Activated CD4-positive, alpha-beta T cell treated with anti-CD3 and anti-CD28 coated beads, Interleukin-2, amount 50 U/mL, for 24 hours (primary cell): ENCODE measurements at regions not wholly inside any gene's neighbourhood (a gene's known extent, or its start where the extent isn't known, plus 50 kb on each side); places are given as distances from the start of the nearest gene placed in this dataset.

ENCODE experiments used
- DNase-seq, 2 donors: peaks; one replicate each; pipeline ENCODE4 v3.0.0-alpha.2; 2020; ENCODE audit warnings: low read depth in 1 of 2, low spot score in 1 of 2

DNA sequence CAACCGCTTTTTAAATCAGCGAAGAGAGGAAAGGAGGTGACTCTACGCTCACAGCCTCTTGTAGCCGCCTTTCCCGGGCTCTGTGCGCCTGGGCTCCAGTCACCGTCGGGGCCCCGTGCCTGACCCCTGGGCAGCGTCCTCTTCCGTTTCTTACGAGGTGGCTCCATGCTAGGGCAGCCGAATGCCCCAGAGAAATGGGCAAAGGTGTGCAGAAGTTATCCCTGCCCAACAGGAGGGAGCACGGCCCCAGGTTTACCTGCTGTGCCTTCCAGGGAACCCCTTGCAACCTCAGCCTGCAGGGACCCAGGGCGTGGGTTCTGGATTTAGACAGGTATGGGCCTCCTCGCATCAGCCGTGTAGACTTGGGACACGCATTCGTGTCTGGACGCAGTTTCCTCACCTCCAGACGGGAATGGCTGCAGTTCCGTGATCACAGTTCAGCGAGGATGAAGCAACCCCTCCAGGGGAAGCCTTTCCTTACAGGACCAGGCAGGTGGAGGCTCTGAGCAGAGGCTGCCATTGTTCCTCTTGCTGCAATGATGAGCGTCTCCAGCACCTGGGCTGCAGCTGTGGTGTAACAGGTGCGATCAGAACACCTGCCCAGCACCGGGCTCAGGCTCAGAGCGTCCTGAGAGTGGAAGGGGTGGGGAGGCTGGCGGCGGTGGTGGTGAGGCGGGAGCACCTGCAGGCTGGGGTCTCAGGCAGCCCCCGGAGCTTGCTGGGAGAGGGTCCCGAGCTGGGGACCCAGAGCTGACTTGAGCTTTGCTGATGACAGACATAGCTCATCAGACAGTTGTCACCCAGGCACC, 81.3 kb upstream of the BHLHE23 start:
- no peak for DNase-seq

DNA sequence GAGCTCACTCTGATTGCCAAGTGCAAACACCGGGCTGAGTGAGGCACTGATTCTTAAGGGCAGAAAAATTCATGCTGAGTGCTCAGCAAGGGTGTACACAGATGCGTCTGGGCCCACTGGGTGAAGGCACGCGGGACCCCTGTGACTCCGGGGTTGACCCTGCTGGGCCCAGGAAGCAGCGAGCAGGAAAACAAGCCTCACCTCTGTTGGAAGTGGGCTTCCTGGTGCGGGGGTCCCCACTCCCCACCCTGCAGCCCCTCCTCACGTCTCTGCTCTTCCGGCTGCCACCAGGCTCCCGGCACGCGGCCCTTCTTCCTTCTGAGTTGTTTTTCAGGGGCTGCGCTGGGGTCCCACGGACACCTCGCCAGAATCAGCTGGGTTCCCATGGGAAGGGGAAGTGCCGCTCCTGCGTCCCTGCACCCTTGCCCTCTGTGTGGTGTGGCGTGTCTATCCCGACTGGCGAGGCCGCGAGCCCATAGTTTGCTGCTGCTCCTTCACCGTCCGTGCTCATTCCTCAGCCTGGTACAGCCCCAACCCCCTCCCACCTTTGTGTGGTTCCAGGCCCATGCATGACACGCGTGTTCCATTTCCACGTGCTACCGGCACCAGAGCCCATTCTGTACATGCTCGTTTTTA, 80.6 kb upstream of the BHLHE23 start:
- DNase-seq: no peak

DNA sequence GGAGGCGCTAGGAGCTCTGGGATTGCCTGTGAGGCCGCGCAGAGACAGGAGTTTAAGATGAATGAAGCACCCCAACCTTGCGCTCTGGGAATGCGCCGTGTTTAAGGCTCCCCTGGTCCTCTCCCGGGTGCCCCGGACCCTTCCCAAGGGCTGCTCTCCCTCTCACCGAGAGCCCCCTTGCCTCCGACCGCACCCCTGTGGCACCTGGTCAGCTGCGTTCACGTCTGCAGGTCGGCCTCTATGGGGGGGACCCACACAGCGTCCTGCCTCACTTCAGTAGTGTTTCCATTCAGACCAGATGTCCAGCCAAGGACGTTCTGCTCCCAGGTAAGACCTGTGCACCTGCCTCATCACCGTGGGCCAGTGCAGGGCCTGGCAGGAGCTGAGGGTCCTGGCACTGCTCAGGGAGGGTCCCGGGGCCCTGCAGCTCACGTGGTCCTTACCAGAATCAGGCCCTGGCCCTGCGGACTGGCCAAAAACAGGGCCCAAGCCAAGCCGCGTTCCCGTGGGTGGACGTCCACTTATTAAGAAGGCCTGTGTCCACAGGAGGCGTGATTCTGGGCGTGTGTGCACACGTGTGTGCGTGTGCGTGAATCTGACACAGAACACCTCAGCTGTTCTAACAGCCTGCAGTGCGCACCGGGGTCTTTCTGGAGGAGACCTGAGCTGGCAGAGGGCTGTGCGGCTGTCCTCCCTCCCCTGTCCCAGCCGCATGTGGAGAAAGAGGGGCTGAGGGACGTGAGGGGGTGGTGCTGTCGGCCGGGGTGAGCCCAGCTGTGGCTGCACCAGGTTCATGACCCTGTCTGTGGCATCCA, 79.9 kb upstream of the BHLHE23 start:
- no peak for DNase-seq

DNA sequence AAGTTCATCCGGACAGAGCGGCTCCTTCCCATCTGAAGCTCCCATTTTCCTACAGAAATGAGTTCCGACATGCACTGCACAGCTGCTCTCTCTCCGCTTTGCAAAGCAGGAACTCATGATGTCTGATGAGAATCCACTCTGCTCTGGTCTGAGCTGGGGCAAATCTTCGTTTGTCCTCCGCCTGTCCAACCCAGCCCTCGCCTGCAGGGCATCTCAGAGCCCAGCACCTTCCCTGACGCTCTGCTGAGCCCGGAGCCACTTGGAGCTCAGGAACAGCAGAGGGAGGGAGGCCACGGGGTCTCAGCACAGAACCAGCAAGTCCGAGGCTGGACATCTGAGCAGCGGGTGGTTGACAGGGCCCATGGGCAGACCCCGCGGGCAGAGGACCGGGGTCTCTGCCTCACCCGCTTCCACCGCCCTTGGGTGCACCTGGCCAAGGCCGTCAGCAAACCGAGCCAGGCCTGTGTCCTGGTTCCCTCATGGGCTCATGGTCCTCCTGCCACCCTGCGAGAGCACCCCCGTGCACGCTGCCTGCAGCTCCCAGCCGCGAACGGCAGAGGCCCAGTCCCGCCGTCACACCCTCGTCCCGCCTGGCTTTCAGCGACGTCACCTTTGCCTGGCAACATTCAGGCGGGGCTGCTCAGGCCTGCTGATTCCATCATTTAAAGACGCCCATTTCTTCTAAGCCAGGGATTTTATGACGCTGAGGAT, 78.5 kb upstream of the BHLHE23 start:
- no peak for DNase-seq

DNA sequence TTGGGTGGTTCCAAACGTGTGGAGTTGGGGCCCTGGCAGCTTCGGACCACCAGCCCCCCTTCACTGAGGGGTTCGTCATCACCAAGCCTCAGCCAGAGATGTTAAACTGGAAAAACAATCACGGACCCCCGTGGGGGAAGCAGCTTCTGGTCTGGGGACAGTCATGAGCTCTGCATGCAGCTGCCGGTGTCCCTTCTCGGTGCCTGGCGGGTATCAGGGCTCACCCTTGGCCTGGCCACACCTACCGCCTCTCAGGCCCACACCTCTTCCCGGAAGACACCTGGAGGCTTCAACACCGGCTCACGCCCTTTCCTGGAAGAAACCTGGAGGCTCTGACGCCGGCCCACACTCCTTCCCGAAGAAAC, 77.8 kb upstream of the BHLHE23 start:
- no peak for DNase-seq

DNA sequence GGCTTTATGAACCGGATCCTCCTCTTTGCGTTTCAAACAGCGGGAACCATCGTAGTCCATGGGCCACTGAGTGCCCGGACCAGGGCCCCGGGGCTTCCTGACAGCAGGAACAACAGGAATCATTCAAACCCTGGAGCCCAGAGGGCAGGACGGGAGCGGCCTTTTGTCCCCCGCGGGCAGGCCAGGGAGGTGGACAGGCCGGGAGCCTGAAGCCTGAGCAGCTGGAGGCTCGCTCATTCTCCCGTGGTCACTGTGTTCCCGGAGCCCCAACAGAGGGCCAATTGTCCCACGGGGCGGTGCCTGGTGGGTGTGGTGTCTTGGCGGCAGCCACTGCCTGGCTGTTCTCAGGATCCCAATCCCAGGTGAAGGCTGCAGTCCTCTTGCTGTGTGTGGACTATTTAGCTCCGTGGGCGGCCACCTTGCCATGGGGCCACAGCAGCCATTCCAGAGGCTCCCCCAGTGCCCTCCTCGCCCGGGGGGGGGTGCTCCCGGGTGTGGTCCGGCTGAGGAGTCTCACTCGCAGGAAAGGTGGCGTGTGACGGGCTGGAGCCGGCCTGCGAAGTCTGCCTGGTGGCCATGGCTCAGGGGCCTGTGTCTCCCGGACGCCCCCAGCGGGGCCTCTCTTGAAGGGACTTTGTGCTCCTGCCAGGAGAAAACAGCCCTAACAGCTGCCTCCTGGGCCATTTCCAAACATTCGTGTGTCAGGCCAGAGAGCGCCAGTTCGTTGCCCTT, 77.2 kb upstream of the BHLHE23 start:
- DNase-seq: no peak

DNA sequence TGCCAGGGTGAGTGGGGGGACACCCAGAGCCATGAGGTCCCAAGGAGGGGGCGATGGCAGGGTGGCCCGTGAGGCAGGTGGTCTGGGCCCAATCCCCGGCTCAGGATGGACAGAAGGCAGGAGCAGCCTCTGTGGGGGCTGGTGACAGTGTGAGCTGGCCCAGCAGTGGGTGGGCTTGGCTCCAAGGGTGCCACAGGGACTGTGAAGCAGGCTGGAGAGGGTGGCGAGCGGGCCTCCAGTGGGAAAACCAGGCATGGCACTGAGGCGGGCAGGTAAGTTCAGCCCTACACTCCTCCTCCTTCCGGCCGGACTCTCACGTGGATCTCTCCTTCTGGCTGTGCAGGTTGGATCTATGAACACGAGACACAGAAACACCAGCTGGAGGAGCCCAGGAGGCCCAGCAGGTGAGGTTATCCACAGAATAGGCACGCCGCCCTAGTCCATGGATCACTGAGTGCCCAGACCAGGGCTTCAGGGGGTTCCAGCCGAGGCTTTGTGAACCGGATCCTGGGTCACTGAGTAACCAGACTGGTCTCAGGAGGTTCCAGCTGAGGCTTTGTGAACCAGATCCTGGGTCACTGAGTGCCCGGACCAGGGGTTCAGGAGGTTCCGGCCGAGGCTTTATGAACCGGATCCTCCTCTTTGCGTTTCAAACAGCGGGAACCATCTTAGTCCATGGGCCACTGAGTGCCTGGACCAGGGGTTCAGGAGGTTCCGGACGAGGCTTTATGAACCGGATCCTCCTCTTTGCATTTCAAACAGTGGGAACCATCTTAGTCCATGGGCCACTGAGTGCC, 76.4 kb upstream of the BHLHE23 start:
- no peak for DNase-seq

DNA sequence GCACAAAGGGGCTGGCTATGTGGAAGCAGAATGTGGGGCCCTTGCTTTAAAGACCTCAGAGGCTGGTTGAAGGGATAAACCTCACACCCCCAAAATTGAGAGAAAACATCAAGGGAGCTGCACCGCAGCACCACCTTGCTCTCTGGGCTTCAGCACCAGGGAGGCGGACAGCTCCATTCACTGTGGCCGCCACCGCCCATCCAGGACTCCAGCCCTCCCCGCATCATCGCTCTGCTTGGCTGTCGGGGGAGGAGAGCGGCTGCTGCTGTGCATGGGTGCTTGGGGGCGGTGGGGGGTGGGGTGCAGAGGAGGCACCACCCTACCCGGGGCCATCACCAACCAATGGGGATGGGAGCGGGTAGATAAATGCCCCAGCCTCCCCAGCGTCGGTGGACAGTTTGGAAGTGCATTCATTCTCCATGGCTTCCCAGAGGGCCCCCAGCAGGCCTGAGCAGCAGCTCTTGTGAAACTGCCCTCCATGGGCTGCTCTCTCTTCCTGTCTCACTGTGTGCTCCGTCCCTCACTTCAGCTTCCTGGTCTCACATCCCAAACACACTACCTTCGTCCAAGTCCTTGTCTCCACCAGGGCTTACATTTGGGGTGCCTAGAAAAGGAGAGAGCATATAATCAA, 75.7 kb upstream of the BHLHE23 start:
- DNase-seq: no peak

DNA sequence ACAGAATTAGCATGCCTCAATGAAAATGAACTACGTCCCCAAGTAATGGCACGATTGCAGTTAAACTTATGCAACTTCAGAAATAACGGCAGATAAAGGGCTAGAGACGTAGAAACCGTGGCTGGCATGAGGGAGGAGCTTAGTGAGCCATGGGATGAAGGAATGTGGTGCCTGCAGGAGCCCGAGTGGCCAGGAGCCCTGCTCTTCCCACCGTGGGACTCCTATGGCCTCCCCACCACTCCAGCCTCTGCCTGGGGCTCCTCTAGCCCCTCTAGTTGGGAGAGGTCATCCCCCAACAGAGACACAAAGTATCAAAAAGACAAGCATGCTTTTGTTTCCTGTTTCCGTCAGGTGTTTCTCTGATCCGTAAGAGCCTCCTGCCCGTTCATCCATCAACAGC, 75.1 kb upstream of the BHLHE23 start:
- DNase-seq: no peak

DNA sequence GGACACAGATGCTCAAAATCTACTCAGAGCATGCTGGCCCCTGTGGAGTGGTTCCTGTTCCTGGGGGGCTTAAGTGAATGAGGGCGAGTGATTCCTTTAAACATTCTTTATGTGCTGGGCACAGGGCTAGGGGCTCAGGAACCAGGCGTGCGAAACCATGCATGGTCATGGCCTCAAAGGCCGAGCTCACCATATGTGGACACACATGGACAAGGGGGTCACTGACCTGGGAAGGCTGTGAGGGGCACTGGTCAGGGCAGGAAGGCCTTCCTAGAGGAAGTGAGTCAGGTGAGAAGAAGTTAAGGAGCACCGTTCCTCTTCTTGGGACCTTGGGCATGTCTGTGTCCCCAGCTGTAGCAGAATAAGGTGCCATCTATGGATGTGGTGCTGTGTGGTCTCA, 74.6 kb upstream of the BHLHE23 start:
- no peak for DNase-seq

DNA sequence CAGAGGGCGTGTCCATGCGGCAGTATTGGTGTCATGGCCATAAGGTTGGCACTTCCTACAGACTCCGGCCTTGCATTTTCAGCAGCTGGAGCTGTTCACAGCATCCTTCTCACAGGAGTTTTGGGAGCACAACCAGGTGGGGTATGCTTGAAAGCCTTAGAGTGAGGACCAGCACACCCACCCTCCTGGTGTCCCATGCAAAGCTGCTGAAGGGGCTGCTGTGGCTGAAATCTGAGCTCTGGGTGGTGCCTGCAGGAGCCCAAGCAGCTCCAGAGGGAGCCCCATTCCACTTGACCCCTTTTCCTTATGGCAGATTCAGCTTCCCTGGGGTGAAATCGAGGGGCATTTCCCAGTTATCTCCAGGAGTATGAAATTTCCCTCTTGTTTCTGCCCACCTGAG, 74.0 kb upstream of the BHLHE23 start:
- DNase-seq: no peak

DNA sequence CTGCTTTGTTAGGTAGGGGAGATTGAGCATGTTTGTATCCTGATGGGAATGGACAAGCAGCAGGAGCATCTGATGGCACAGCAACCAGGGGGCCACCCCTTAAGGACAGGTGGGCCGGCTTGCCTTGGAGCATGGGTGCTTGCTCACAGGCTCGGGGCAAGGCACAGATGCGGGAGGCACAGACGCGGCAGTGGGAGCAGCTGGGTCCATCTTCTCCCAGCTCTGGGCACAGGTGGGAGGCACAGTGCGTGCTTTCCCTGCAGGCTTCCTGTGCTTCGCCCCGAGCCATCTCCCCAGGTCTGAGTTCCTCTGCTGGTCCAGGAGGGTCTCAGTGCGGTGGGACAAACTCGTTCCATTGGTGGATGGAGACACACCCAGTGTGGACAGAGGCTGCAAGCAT, 73.6 kb upstream of the BHLHE23 start:
- DNase-seq: no peak

DNA sequence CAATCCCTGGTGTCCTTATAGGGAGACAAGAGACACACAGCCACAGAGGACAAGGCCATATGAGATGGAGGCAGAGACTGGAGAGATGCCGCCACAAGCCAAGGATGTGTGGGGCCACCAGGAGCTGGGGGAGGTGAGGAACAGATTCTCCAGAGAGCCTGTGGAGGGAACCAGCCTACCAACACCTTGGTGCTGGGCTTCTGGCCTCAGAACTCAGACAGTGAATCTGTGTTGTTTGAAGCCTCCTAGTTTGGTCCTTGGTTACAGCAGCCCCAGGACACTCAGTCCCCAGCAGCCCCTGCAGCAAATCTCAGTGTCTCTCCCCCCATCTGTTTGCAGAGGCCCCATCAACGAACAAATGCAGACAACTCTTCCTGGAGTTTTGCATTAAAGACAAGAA, 73.2 kb upstream of the BHLHE23 start:
- no peak for DNase-seq

DNA sequence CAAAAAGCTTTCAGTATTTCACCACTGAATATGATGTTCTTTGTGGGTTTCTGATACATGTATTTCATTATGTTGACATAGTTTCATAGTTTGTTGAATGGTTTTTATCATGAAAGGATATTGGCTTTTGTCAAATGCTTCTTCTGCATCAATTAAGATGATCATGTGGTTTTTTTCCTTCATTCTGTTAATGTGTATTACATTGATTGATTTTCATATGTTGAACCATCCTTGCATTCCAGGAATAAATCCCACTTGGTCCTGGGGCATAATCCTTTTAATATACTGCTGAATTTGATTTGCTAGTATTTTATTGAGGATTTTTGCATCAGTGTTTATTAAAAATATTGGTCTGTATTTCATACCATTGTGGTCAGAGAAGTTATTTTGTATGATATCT, 70.9 kb upstream of the BHLHE23 start:
- DNase-seq: no peak

DNA sequence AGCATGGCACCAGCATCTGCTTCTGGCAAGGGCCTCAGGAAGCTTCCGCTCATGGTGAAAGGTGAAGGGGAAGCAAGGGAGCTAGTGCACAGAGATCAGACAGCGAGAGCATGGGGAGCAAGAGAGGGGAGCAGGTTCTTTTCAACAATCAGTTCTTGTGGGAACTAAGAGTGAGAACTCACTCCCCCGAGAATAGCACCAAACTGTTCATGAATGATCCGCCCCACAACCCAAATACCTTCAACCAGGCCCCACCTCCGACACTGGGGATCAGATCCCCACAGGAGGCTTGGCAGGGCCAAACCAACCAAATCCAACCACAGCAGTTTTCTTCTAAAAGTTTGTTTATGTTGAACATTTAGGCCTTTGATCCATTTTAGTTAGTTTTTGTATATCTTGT, 69.7 kb upstream of the BHLHE23 start:
- no peak for DNase-seq

DNA sequence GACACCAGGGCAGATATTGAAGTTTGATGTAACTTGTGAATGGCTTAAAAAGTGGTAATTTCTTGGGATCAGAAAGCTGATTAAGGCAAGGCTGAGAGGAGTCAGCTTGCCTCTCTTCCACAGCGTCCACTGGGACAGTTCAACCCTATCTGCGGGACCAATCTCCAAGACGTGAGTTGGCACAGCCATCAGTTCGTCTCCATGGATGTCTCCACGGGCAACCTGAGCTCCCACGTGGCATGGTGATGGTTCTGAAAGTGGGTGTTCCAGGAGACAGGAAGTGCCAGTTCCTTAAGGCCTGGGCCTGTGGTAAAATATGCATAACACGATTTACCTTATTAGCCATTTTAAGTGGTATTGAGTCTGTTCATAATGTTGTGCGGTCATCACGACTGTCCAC, 67.9 kb upstream of the BHLHE23 start:
- DNase-seq: no peak

DNA sequence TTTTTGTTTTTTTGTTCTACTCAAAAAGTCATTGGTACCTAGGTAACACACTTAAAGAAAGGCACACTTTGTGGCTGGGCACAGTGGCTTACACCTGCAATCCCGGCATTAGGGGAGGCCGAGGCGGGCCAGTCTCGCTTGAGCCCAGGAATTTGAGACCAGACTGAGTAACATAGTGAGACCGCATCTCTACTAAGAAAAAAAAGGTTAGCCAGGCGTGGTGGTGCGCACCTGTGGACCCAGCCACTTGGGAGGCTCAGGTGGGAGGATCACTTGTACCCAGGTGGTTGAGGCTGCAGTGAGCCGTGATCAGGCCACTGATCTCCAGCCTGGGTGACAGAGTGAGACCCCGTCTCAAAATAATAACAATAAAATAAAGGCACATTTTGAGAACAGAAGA, 67.4 kb upstream of the BHLHE23 start:
- DNase-seq: no peak

DNA sequence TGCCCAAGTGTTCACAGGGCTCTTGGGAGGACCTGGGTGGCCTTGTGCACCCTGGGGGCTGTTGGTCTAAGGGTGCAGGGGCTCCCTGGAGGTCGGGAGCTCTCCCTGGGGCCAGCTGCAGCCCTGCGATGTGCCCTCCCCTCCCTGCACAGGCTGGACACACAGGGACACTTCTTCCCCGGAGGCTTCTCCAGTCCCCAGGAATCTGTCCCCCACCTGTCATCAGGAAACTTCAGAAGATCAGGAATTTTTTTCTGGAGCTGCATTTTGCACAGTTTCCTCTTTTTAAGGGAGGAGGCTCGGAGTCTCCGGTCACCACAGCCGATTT, 66.9 kb upstream of the BHLHE23 start:
- DNase-seq: no peak

DNA sequence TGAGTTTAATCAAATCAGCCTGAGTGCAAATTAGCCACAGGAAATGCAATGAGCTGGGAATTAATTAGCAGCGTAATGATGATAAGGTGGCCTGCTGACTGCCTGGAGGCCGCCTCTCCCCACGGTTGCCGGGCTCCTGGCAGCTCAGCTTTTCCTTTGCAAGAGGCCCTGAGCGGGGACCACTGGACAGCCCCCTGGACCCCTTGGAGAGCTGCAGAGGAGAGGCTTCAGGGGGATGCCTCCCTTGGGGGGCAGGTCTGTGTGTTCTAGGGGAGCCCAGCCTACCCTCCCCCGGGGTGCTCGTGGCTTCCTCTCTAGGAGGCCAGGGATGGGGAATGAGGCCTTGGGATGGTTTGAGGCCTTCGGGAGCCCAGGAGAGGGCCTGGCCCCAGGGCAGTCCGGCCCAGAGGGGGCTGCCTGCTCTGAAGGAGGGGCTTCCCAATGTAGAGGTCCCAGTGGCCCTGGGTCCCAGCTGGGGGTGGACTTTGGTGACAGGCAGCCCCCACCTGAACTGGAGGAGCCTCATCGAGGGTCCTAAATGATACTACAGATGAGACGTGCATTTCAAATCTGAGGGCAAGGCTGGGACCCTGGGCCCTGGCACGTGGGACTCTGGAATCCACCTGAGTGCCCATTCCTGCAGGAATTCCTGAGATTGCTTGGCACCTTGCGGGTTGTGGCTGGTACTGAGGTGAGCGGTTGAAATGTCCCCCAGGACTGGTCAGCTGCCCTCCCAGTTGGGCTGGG, 66.4 kb upstream of the BHLHE23 start:
- no peak for DNase-seq
